Endothelial cell of umbilical vein (primary cell): ENCODE measurements at regions not wholly inside any gene's neighbourhood (a gene's known extent, or its start where the extent isn't known, plus 50 kb on each side); places are given as distances from the start of the nearest gene placed in this dataset.
"Not testable (repeated sequence)": the region's sequence is repeated elsewhere in the genome, so short reads cannot be mapped to it uniquely, and the experiment has no call there.

Experiments used
- BruUV-seq: library from RNA; stranded (reverse); fragments of 400-500 nt; replicated peaks from 2 replicates; lab custom pipeline; 2021; lab: Mats Ljungman, UMichigan
- CTCF ChIA-PET: fragments of 300-600, 350-600 bp; sonication (Branson Sonifier 250); formaldehyde crosslinking; loops from one replicate; lab custom pipeline; 2021; ENCODE audit warnings: antibody characterized with exemption, inconsistent platforms; lab: Charles Lee
- POLR2A ChIA-PET: fragments of 300-600, 350-600 bp; sonication (Branson Sonifier 250); formaldehyde crosslinking; loops from one replicate; lab custom pipeline; 2021; ENCODE audit warnings: antibody characterized with exemption, inconsistent platforms; lab: Charles Lee
- DNase-seq: peaks from one replicate; pipeline ENCODE4 v3.0.0-alpha.2; 2011; ENCODE audit warnings: low read depth, low spot score
- FAIRE-seq: peaks from 2 replicates; lab custom pipeline; 2011; peaks lifted over from hg19 to GRCh38; lab: Jason Lieb, UNC
- H2AFZ ChIP-seq: 2 replicates; pipeline ENCODE4 v1.6.0; 2012; ENCODE audit warnings: low read depth, low read length, control low read depth, inconsistent platforms
- H3K27ac ChIP-seq: 2 replicates; pipeline ENCODE4 v1.5.1; 2011; ENCODE audit warnings: low read depth, mild to moderate bottlenecking, control low read depth, low read length, moderate library complexity; ENCODE audit not compliant: insufficient read depth
- H3K27me3 ChIP-seq, 2 experiments: 2 replicates each; pipeline versions ENCODE4 v1.6.0 to v1.6.1; 2011; ENCODE audit warnings: low read length in 2 of 2, mixed read lengths in 1 of 2; ENCODE audit not compliant: control insufficient read depth in 2 of 2, insufficient read depth in 2 of 2
- H3K36me3 ChIP-seq, 2 experiments: 2 replicates in 1 of 2; 3 replicates in 1 of 2; pipeline ENCODE4 v1.5.1; 2011; ENCODE audit warnings: low read length in 2 of 2, mild to moderate bottlenecking in 1 of 2, moderate library complexity in 1 of 2; ENCODE audit not compliant: control insufficient read depth in 2 of 2, insufficient read depth in 2 of 2; ENCODE audit errors: extremely low read depth in 1 of 2
- H3K4me1 ChIP-seq: 3 replicates; pipeline ENCODE4 v1.5.1; 2011; ENCODE audit warnings: mild to moderate bottlenecking, low read length; ENCODE audit not compliant: control insufficient read depth, insufficient read depth; ENCODE audit errors: extremely low read depth
- H3K4me2 ChIP-seq: 2 replicates; pipeline ENCODE4 v1.6.1; 2011; ENCODE audit warnings: low read length, control low read depth, mixed read lengths; ENCODE audit not compliant: insufficient read depth
- H3K4me3 ChIP-seq, 3 experiments: fragments of 200-600 bp in 1 of 3; sonication (generic), shearing (Covaris generic) in 1 of 3; replicated peaks in 1 of 3; 2 replicates each; pipeline ENCODE4 v1.5.1; 2011 to 2016; ENCODE audit warnings: control low read depth in 3 of 3, low read length in 3 of 3, mild to moderate bottlenecking in 2 of 3, inconsistent platforms in 1 of 3, low read depth in 1 of 3, moderate library complexity in 1 of 3; ENCODE audit not compliant: insufficient read depth in 1 of 3
- H3K79me2 ChIP-seq: 2 replicates; pipeline ENCODE4 v1.6.0; 2012; ENCODE audit warnings: low read length, inconsistent platforms; ENCODE audit not compliant: control insufficient read depth, insufficient read depth
- H3K9ac ChIP-seq: replicated peaks from 2 replicates; pipeline ENCODE3; 2011; ENCODE audit warnings: low read length, control low read depth; ENCODE audit not compliant: insufficient read depth; ENCODE audit errors: extremely low read depth
- H3K9me1 ChIP-seq: replicated peaks from 3 replicates; pipeline ENCODE4 v1.6.0; 2011; ENCODE audit warnings: mild to moderate bottlenecking, low read length; ENCODE audit not compliant: control insufficient read depth, insufficient read depth; ENCODE audit errors: extremely low read depth
- H3K9me3 ChIP-seq: replicated peaks from 2 replicates; pipeline ENCODE4 v1.5.1; 2012; ENCODE audit warnings: low read length, inconsistent platforms; ENCODE audit not compliant: control insufficient read depth, insufficient read depth
- H4K20me1 ChIP-seq: replicated peaks from 2 replicates; pipeline ENCODE3; 2011; ENCODE audit warnings: mild to moderate bottlenecking, low read length; ENCODE audit not compliant: control insufficient read depth, insufficient read depth; ENCODE audit errors: extremely low read depth
- CTCF ChIP-seq, 2 donors: IDR thresholded peaks; 1 replicate in 1 of 2; 2 replicates in 1 of 2; pipeline ENCODE4 v1.5.1; 2011; ENCODE audit warnings: low read length in 2 of 2, mild to moderate bottlenecking in 2 of 2, moderate library complexity in 2 of 2, control low read depth in 1 of 2, inconsistent platforms in 1 of 2, low read depth in 1 of 2; ENCODE audit not compliant: insufficient read depth in 1 of 2; ENCODE audit errors: extremely low read depth in 1 of 2
- EZH2 ChIP-seq: IDR thresholded peaks from 2 replicates; pipeline ENCODE4 v1.6.1; 2012; ENCODE audit warnings: borderline replicate concordance, low read depth, mild to moderate bottlenecking, moderate library complexity, low read length, inconsistent platforms; ENCODE audit not compliant: severe bottlenecking
- FOS ChIP-seq: IDR thresholded peaks from 2 replicates; pipeline ENCODE4 v1.6.1; 2011; ENCODE audit warnings: mild to moderate bottlenecking, low read length, moderate library complexity, borderline replicate concordance; ENCODE audit not compliant: insufficient read depth
- GATA2 ChIP-seq: IDR thresholded peaks from 2 replicates; pipeline ENCODE4 v1.7.0; 2011; ENCODE audit warnings: low read depth, mild to moderate bottlenecking, moderate library complexity, mixed read lengths, low read length; ENCODE audit not compliant: insufficient read length, insufficient read depth
- JUN ChIP-seq: IDR thresholded peaks from 2 replicates; pipeline ENCODE4 v1.6.1; 2011; ENCODE audit warnings: borderline replicate concordance, low read depth; ENCODE audit not compliant: insufficient read length, insufficient read depth
- MAX ChIP-seq: IDR thresholded peaks from 2 replicates; pipeline ENCODE4 v1.6.1; 2011; ENCODE audit not compliant: insufficient read depth, insufficient read length
- MYC ChIP-seq: IDR thresholded peaks from one replicate; pipeline ENCODE4 v1.6.1; 2011; ENCODE audit warnings: mild to moderate bottlenecking, low read depth, low read length
- POLR2A ChIP-seq: IDR thresholded peaks from 2 replicates; pipeline ENCODE4 v1.6.1; 2012; ENCODE audit warnings: low read depth, mild to moderate bottlenecking, control low read depth, low read length
- POLR2AphosphoS5 ChIP-seq: IDR thresholded peaks from 2 replicates; pipeline ENCODE4 v1.6.1; 2012; ENCODE audit warnings: low read depth, mild to moderate bottlenecking, control low read depth, low read length, moderate library complexity; ENCODE audit not compliant: insufficient read depth
- dilution Hi-C: fragments of 300-500 bp; cut with MboI; formaldehyde crosslinking; loops from one replicate; pipeline ENCODE4 v1.15.0; 2019; ENCODE audit warnings: low sequenced_read_pairs; ENCODE audit not compliant: extremely low pct_ligation_motif_present
- intact Hi-C: fragments of 100-400 bp; cut with micrococcal nuclease; formaldehyde crosslinking; loops from one replicate; pipeline ENCODE4 v1.10.0; 2022

- H3K9me3 ChIP-seq: no peaks in the 10 kb centered on the region
- H3K36me3 ChIP-seq: no peaks in the 10 kb centered on the region
- H3K79me2 ChIP-seq: no peaks in the 10 kb centered on the region
- ChIA-PET POLR2A (no interaction called here), CTCF (no interaction called here)
- H3K27me3 ChIP-seq: no peaks in the 10 kb centered on the region
- no peak overlapping the region for H3K4me3 ChIP-seq
- no peaks in the 10 kb centered on the region for H3K9me1 ChIP-seq
- no peak overlapping the region for H3K9ac ChIP-seq
- dilution Hi-C loops (no loop called here), intact Hi-C loops (no loop called here)
- no peak for FAIRE-seq
- BruUV-seq: no TSS peak
- H2AFZ ChIP-seq: no peak overlapping the region
- no peaks in the 10 kb centered on the region for H4K20me1 ChIP-seq
- DNase-seq: no peak
- H3K4me2 ChIP-seq: no peak overlapping the region
- H3K27ac ChIP-seq: no peak overlapping the region
- TF ChIP-seq MAX: no peak
- TF ChIP-seq EZH2: no peak
- TF ChIP-seq JUN: no peak
- no peak for TF ChIP-seq POLR2A
- no peak for TF ChIP-seq POLR2AphosphoS5
- TF ChIP-seq GATA2: no peak
- no peak for TF ChIP-seq MYC
- TF ChIP-seq CTCF (IDR thresholded peaks at IDR 0.05; ENCODE audit: extremely low read depth in 1 of 2, insufficient read depth in 1 of 2, low read depth in 1 of 2, low read length in 2 of 2): no peak
- no peak for TF ChIP-seq FOS
- H3K4me1 ChIP-seq: no peaks in the 10 kb centered on the region
Observed at GRCh38 chr13:100764937-100765336, 90.3 kb upstream of the TMTC4 start.

- CTCF ChIA-PET, H3K4me3 ChIP-seq, DNase-seq, H3K4me1 ChIP-seq, POLR2A ChIA-PET, H3K4me2 ChIP-seq, H3K9me3 ChIP-seq, dilution Hi-C loops, H3K36me3 ChIP-seq, H3K9me1 ChIP-seq, H4K20me1 ChIP-seq, FAIRE-seq, H2AFZ ChIP-seq, H3K27ac ChIP-seq, intact Hi-C loops, H3K79me2 ChIP-seq, BruUV-seq, H3K27me3 ChIP-seq, H3K9ac ChIP-seq: not testable (repeated sequence)
Observed at GRCh38 chr13:100762126-100762525, 87.5 kb upstream of the TMTC4 start.
